Cardiac septum (tissue), 1 donor: ENCODE measurements at regions not wholly inside any gene's neighbourhood (a gene's known extent, or its start where the extent isn't known, plus 50 kb on each side); places are given as distances from the start of the nearest gene placed in this dataset.
"Not testable (repeated sequence)": the region's sequence is repeated elsewhere in the genome, so short reads cannot be mapped to it uniquely, and the experiment has no call there.

Source experiments
- DNase-seq: peaks from one replicate; pipeline ENCODE4 v3.0.0-alpha.2; 2020; ENCODE audit warnings: low spot score
- intact Hi-C: fragments of 100-400 bp; cut with DNase I; formaldehyde crosslinking; loops from one replicate; pipeline ENCODE4 v1.14.0; 2022
- donor health status: DM: no; HTN: no; CAD: no.

DNA sequence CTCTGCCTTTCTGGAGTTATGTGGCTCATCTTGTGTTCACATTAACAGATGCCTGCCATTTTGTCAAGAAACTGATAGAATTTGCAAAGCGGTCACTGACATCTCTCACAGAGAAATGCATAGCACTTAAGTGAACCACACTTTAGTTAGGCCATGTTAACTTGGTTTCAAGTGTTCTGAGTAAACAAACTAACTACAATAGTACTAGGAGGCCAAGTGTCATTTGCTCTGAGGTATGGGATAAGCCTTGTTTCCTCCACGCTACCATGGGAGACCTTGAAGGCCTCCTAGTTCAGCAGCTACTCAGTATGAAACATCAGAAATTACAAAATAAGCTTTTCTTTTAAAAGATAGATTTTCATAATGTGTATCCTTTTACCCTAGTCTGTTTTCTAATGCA, 143.5 kb upstream of the MARCKS start:
- intact Hi-C loops: no loop called here
- no peak for DNase-seq

DNA sequence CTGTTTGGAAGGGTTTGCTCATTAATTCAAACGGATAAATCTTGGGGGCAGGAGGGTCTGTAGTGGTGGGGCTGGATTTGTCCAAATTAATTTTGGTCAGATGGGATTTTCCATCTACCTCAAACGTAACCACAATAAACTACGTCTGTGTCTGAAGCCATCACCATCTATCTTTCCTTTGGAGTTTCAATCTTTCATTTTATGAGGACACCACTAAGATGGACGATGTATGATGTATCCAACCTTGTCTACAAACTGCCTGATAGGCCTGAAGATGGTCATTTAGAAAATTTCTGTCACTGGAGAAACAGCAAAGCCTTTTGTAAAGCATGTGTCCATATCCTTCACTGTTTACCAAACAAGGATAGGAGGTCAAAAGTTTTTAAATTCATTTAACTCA, 138.6 kb upstream of the MARCKS start:
- intact Hi-C loops: no loop called here

DNA sequence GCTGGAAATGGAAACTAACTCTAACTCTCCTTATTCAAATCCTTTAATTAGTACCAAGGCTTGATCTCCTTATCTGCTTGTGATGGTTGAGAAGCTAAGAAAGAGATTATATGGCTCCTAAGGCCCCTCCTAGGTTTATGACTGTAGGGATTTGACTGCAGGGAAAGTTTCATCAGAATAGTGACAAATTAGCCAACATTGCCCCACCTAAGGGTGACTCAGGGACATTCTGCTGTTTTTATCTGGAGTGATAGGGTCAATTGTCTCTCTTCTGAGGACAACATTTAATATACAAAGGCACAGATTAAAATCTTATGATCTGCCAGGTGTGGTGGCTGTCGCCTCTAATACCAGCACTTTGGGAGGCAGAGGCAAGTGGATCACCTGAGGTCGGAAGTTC, 138.1 kb upstream of the MARCKS start:
- no peak for DNase-seq
- intact Hi-C loops: no loop called here

More for the DNA sequence above, 138.6 kb upstream of the MARCKS start:
- no peak for DNase-seq

DNA sequence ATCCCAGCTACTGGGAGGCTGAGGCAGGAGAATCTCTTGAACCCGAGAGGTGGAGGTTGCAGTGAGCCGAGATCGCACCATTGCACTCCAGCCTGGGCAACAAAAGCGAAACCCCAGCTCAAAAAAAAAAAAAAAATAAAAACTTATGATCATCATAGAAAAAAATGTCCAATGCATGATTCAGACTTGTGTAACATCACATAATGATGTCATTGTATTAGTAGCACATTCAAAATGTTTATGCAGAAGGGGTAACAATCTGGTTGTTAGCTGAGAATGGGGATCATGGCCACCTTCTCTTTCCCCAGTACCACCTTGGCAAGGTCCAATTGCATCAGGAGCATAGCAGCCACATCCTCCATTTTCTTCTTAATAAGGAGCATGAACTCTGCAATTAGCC, 137.6 kb upstream of the MARCKS start:
- DNase-seq: no peak
- intact Hi-C loops: no loop called here

DNA sequence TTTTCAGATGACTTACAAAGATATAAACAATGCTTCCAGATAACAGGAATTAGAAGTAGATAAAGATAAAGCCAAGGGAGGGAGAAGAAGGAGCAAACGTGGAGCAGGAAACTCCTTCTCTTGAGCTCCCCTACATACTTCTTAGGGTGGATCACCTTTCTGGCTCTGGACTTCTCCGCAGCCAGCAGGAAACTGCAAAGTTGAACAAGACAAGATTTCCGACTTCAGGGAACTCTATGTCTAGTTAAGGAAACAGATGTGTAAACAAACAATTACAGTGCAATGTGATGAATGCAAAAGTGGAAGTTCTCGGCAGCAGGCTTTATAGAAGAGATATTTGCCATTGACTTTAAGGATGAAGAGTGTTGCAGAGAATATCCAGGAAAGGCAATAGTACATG, 134.0 kb upstream of the MARCKS start:
- intact Hi-C loops: no loop called here
- no peak for DNase-seq

DNA sequence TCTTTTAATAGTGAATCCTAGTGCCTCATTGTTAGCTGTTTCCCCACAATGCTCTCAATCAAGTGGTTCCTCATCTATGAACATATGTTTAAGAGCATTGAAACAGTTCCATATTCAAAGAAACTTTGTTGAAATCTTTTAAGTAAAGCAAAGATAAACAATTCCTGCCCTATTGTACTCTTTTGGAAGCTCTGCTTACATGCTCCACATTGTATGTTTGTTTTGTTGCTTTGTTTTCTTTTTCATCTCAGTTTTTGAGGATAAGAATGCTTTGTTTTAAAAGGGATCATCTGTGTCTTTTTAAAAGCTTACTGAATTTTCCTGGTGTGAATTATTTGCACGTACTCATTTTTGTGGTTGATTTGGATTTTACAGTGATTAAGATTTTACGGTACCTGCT, 132.2 kb upstream of the MARCKS start:
- intact Hi-C loops, DNase-seq: not testable (repeated sequence)

DNA sequence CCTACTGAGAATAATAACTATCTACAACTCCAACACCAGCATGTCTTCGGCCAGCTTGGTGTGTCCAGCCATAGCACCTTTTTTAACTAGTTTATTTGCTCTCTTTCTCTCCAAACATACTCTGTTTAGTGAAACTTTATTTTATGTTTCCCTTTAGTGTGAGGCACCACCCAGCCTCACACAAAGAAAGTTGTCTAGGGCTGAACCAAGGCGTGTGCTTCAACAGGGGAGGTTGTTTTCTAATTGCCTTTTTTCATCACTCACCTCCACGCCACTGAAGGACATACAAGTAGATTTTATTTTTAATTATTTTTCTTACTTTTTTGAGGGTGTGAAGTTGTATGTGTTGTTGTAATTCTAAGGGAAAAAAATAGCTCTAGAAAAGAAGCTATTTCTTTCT, 125.6 kb upstream of the MARCKS start:
- DNase-seq: no peak
- intact Hi-C loops: no loop called here

DNA sequence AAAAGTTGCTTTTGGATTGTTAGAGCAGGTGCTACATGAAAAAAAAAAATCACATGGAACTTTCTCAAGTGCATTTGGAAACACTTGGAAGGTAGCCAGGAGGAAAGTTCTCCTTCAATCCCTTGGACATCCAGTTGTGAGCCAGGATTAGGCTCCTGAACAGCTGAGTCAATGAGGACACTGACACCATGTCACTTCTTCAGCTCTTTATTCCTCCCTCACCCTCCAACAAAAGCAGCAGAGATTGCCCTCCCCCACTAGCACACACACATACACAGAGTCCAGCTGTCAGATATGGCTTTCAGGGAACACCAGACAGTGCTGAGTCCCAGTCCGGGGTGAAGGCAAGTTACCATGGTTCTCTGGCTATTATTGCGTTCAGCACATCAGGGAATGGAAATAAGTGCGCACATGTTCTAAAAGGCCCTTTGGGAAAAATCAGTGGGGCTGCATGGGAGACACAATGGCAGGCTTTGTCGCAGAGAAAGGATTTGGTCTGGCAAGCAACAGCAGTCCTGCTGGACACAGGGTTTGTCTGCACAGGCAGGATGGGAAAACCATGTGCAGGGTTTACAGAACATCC, 124.7 kb upstream of the MARCKS start:
- peak; percentile 76 for DNase-seq
- intact Hi-C loops: no loop called here

DNA sequence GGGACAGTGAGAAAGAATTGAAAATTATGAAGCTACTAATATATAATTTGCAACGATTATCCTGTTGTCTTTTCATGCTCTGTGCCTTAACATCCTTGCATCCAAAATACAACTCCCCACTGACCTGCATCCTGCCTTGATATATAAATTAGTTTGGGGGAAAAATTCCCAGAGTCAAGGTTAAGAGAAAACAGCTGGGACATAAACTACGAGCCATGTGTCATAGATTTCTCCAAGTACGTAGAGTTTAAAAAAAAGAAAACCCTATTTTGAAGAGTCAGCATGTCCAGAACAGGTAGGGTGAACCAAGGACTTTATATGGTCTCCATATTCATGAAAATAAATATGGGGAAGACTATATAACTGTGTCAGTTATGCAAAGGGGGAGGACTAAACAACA, 123.8 kb upstream of the MARCKS start:
- no peak for DNase-seq

DNA sequence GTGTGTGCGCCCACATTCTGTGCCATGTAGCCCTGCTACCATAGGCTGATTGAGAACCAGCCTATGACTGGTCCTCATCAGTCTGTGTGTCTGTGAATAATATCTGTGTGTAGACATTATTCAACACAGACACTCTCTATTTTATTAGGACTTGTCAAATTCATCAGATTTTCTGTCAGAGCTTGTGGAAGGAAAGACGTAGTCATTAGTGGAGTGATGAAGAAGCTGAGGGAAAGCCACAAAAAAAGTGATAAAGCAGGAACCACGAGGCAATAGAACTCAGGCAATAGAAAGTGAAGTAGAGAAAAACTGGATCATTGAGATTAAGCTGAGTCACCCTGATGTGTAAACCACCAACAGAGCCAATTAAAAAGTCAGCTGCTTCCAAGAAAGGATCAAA, 122.2 kb upstream of the MARCKS start:
- intact Hi-C loops: no loop called here
- DNase-seq: no peak

More for the DNA sequence above, 123.8 kb upstream of the MARCKS start:
- intact Hi-C loops: no loop called here

DNA sequence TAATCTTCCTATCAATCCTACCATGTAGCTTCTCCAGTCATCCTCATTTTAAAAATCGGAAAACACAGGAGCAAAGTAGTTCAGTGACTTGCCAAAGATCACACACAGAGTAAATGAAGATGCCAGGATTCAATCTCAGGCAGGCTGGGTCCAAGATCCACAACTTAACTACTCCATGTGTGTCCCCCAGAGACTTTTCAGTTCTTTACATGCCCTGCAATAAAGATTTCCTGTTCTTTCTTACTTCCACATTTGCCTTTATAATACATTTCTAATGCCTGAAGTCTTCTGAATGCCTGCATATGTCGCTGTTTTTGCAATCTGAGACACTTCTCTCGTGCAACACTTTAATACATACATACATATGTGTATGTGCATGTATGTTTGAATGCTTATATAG, 121.7 kb upstream of the MARCKS start:
- intact Hi-C loops: no loop called here
- DNase-seq: no peak

DNA sequence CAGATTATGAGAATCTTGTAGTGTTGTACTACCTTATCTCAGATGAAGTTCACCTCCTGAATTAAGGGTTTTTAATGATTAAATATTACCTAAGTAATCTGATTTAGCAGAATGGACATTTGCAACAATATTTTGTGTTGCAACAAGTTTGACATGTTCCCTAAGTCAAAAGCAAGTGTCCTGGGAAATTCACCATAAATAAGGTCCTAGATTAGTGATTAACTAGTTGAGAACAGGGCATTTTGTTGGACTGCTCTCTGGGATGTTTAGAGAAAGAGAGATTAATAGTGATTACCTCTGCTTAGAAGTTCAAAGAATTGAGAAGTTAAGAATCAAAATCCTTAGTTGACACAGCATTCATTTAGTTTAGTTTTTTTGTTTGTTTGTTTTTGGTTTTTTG, 120.2 kb upstream of the MARCKS start:
- intact Hi-C loops: no loop called here
- no peak for DNase-seq

DNA sequence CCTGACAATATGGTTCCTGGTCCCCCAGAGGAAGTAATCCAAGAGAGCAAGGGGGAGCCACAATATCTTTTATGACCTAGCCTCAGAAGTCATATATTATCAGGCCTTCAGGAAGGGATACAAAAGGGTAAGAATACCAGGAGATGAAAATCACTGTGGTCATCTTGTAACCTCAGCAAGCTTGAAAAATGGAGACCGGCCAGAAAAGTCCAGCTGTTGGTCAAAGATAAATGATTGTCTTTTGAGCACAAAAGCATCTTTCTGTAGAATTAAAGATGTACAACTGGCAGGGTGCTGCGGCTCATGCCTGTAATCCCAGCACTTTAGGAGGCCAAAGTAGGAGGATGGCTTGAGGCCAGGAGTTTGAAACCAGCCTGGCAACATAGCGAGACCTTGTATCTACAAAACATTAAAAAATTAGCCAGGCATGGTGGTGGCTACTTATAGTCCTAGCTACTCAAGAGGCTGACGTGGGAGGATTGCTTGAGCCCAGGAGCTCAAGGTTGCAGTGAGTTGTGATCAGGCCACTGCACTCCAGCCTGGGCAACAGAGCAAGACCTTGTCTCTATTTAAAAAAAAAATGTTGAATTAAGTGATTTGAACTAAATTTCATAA, 118.0 kb upstream of the MARCKS start:
- intact Hi-C loops: no loop called here
- no peak for DNase-seq

DNA sequence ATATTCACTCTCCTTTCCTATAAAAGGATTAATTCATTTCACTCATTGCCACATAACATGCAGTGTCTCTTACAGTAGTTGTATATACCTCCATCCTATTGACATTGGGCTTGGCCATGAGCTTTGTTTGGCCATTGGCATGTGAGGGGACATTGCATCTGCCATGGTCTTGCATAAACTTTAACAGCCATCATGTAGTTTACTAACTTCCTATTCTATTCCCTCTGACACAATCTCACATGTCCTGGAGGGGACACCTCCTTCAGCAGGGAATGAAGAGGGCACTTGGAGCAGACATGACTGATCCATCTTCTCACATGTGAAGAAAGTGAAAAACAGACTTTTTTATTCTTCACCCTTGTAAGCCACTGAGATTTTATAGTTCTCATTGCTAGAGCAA, 115.5 kb upstream of the MARCKS start:
- intact Hi-C loops: no loop called here
- no peak for DNase-seq

DNA sequence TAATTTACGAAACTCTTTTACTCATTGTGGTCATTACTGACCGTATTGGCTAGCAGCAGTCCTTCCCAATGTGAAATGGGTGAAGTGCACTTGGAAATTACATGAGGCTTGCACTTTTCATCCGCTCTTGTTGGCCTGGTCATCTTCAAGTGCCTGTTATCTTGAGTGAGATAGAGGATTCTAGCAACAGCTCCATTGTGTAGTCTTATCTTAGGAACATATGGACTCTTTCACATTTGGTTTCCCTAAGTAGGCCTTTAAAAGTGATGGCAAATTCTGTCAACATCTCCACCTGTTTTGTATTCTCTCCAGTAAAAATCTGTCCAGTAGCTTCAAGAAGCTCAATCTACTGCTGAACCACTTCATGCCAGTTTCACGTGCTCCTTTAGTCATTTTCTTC, 114.8 kb upstream of the MARCKS start:
- DNase-seq: no peak
- intact Hi-C loops: no loop called here

DNA sequence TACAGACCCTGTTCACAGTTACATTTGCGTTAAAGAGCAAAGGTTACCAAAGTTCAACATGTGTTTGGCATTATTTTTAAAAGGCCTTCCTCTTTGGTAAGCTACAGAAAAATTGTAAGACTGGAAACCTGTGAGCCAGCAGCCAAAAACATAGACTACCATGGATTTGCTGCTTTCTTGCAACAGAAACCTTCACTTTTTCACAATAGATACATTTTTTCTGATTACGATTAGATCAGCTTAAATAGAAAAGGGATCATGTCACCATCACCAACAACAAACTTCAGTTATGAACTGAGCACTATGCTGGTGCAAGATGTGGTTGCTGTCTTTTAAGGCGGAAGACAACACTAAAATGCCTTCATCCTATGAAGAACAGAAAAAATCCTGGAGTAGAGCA, 112.3 kb upstream of the MARCKS start:
- intact Hi-C loops: no loop called here
- no peak for DNase-seq

DNA sequence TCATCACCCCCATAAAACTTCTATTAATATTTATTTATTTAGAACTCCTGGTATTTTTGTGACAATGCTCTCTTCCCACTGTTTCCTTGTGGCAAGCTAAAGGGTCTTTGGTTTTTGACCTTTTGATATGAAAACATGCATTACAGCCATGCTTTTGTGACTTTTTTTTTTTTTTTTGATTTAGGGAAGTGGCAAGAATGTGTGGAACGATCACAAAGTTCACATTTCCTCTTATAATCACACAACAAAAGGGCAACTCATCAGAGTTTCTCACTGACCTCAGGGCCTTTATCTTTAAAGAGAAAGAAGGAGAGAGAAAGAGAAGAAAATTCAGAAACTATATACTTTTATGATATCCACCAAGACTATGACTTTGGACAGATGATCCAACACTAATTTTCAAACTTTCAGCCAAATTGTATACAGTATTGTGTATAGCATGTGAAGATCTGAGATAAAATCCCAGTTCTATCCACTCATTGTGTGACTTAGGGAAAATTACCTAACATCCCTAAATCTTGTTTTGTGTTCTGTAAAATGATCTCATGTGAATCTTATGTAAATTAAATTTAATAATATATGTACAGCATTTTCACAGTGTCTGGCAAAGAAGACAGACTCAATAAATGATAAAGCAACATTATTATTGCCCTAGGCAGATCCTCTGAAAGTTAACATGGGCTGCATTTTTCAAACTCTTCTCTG, 106.8 kb upstream of the MARCKS start:
- no peak for DNase-seq
- intact Hi-C loops: no loop called here

DNA sequence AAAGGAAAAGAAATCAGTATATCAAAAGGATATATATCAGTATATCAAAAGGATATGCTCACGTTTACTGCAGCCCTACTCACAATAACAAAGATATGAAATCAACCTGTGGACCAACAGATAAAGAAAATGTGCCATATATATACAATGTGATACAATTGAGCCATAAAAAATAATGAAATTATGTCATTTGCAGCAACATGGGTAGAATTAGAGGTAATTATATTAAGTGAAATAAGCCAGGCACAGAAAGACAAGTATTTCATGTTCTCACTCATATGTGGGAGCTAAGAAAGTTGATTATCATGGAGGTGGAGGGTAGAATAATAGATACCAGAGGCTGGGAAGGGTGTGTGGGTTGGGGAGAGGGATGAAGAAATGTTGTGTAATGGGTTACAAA, 102.9 kb upstream of the MARCKS start:
- DNase-seq: no peak
- intact Hi-C loops: no loop called here

DNA sequence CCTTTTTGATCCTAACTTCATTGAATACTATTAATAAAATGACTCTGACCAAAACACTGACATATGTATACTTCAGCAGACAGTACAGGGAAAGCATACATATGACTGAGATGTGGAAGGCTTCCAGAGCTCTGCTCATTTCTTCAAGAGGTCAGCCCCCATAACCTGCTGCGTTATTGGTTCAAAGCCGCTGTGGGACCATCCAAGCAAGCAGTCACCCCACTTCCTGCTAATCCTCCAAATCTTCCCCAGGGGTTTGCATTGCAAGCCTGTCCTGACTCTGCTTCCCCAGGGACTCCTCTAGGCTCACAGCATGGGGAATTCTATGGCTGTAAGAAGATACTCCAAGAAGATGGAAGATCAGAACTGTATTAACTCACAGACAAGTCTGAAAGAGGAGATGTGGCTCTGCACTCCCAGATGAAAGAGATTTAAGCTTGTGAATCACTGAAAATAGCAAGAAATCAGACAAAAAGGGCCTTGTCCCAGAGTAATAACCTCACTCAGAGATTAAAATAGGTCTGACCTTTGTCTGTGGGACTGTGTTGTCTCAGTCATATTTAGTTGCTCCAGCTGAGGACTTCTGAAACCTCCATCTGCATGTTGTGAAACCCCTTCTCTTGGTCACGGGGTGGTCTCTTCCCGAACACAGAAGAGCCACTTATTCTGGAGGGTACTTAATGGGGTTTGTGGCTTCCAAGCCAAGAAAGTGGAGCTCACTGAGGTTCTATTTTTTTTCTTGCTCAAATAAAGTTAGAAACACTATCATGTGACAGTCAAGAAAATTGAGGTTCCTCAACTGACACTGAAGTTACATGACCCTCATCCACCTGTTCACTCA, 101.5 kb upstream of the MARCKS start:
- intact Hi-C loops: no loop called here
- DNase-seq: no peak

DNA sequence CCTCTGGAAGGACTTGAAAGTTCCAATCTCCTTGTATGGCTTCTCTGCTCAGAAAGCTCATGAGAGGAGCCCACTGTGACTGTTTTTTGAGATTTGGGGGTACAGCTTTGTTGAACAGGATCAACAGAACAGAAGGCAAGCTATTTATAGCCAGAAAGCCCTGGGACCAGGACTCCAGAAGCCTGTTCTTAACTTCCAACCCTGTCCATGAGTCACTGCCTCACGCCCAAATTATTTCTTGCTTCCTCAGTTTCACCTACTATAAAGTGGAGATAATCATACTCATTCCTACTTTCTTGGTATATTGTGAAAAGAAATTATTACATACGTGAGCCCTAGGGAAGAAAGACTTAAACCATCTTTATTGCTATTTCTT, 100.9 kb upstream of the MARCKS start:
- DNase-seq: no peak
- intact Hi-C loops: no loop called here

DNA sequence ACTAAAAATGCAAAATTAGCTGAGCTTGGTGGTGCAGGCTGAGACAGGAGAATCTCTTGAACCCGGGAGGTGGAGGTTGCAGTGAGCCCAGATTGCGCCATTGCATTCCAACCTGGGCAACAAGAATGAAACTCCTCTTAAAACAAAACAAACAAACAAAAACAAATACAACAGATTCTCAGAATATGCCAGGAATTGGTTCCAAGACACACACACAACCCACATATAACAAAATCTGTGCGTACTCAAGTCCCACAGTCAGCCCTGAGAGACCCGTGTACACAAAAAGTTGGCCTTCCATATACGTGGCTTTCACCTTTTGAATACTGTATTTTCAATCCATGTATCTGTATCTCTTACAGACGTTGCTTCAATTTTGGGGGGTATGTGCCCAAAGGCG, 98.9 kb upstream of the MARCKS start:
- no peak for DNase-seq
- intact Hi-C loops: no loop called here
